Right lobe of liver (tissue), 6 donors: ENCODE measurements at regions not wholly inside any gene's neighbourhood (a gene's known extent, or its start where the extent isn't known, plus 50 kb on each side); places are given as distances from the start of the nearest gene placed in this dataset.

Experiments used
- ATAC-seq, 4 donors: fragments of 200-7000 bp; cut with Tn5 transposase; one replicate each; pipeline ENCODE4 v1.9.1; 2020; ENCODE audit warnings: mild to moderate bottlenecking in 4 of 4, moderate library complexity in 4 of 4
- DNase-seq, 3 donors: peaks; one replicate each; pipeline ENCODE4 v3.0.0-alpha.2; 2020
- H3K27ac ChIP-seq, 3 donors: fragments of 200-600 bp; one replicate each; pipeline ENCODE4 v1.8.0; 2022
- H3K27me3 ChIP-seq, 2 donors: fragments of 200-600 bp; one replicate each; pipeline ENCODE4 v1.8.0; 2022
- H3K36me3 ChIP-seq, 4 donors: fragments of 200-600 bp; sonication (generic) in 1 of 4; one replicate each; pipeline versions ENCODE4 v1.5.1 to v1.8.0; 2017 to 2022; ENCODE audit warnings: control low read depth in 1 of 4
- H3K4me1 ChIP-seq, 4 donors: fragments of 200-600 bp; sonication (generic) in 1 of 4; one replicate each; pipeline versions ENCODE4 v1.5.1 to v1.8.0; 2017 to 2022; ENCODE audit warnings: control low read depth in 1 of 4
- H3K4me3 ChIP-seq, 3 donors: fragments of 200-600 bp; one replicate each; pipeline ENCODE4 v1.8.0; 2022
- H3K9me3 ChIP-seq, 4 donors: fragments of 200-600 bp; sonication (generic) in 1 of 4; one replicate each; pipeline versions ENCODE4 v1.5.1 to v1.8.0; 2017 to 2022; ENCODE audit warnings: control low read depth in 1 of 4
- POLR2A ChIP-seq: fragments of 450-650 bp; IDR thresholded peaks from one replicate; pipeline ENCODE4 v1.6.1; 2017; ENCODE audit warnings: antibody characterized with exemption, mild to moderate bottlenecking
- WGBS: methylation state at CpG from one replicate; pipeline ENCODE4 v1.1.6; 2018; ENCODE audit warnings: low coverage, low lambda C conversion rate; ENCODE audit not compliant: insufficient coverage; ENCODE audit errors: missing lambda C conversion rate; 5-methylcytosine and 5-hydroxymethylcytosine counted together
- intact Hi-C, 2 donors: fragments of 100-400 bp; cut with DNase I; formaldehyde crosslinking; loops; one replicate each; pipeline versions ENCODE4 v1.11.2 to v1.14.1; 2022
- TF ChIP-seq, protein P1 (sequence below), 4 donors: fragments of 200-600 bp in 3 of 4; fragments of 450-650 bp in 1 of 4; IDR thresholded peaks; one replicate each; pipeline versions ENCODE4 v1.5.1 to v1.8.0; 2016 to 2022; ENCODE audit warnings: antibody characterized with exemption in 4 of 4, mild to moderate bottlenecking in 2 of 4
- donor health status: DM: no; HTN: yes; CAD: no.
- donor health status: DM: no; HTN: no; CAD: no.
- donor health status: DM: no; HTN: no; CAD: no.
- donor health status: DM: no; HTN: yes; CAD: no.
- donor health status: DM: no; HTN: yes; CAD: no.

DNA sequence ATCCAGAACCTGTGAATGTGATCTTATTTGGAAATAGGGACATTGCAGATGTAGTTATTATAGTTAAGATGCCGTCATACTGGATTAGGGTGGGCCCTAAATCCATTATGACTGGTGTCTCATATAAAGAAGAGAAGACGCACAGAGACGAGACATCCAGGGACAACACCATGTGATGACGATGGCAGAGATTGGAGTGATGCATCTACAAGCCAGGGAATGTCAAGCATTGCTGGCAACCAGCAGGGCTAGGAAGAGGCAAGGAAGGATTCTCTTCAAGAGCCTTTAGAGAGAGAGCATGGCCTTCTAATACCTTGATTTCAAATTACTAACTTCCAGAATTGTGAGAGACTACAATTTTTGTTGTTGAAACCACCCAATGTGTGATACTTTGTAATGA is 345.8 kb downstream of the PTEN start:
- WGBS = 88% methylated on average over 4 of the region's 4 CpGs
- H3K4me1 ChIP-seq = peaks cover 0 to 32% (median 5%) of the 10 kb centered on the region in 4 donors
- H3K27ac ChIP-seq = no peak overlapping the region
- H3K27me3 ChIP-seq = no peaks in the 10 kb centered on the region
- ATAC-seq = no peak
- no peak for TF ChIP-seq POLR2A
- TF ChIP-seq, protein P1, sequence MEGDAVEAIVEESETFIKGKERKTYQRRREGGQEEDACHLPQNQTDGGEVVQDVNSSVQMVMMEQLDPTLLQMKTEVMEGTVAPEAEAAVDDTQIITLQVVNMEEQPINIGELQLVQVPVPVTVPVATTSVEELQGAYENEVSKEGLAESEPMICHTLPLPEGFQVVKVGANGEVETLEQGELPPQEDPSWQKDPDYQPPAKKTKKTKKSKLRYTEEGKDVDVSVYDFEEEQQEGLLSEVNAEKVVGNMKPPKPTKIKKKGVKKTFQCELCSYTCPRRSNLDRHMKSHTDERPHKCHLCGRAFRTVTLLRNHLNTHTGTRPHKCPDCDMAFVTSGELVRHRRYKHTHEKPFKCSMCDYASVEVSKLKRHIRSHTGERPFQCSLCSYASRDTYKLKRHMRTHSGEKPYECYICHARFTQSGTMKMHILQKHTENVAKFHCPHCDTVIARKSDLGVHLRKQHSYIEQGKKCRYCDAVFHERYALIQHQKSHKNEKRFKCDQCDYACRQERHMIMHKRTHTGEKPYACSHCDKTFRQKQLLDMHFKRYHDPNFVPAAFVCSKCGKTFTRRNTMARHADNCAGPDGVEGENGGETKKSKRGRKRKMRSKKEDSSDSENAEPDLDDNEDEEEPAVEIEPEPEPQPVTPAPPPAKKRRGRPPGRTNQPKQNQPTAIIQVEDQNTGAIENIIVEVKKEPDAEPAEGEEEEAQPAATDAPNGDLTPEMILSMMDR (IDR thresholded peaks at IDR 0.05) = no peak
- H3K9me3 ChIP-seq = no peaks in the 10 kb centered on the region
- no peak overlapping the region for H3K4me3 ChIP-seq
- no peak for DNase-seq
- intact Hi-C loops = no loop called here
- no peaks in the 10 kb centered on the region for H3K36me3 ChIP-seq

DNA sequence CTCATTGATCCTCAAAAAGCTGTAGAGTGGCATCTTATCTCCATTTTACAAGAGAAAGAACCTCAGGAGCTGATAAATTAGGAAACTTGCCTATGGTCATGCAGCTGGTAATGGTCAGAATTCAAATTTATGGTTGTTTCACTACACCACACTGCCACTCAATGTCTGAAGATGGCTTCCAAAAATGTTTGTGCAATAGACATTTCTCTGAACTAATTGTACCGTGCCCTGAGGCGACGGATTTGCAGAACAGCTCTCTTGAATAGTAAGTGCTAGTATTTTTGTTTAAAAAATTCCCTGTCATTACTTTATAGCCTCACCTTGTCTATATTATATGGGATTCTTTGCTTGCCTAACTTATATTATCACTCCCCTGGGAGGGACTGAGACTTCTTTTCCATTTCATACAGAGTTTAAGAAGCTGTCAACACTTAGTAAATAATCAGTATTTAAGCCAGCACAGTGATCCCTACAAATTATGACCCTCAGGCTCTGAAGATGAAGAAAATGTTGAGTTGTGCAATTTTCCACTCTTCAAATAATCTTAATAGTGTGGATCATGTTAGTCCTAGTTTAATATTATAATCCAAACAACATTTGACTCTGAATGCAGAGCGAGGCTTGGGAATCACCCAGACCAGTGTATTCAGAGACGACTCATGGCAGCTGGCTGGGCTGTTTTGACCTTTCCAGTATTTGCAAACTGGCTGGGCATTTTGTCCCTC is 346.6 kb downstream of the PTEN start:
- H3K9me3 ChIP-seq = no peaks in the 10 kb centered on the region
- ATAC-seq (no peak), DNase-seq (no peak)
- no peak overlapping the region for H3K4me3 ChIP-seq
- no peaks in the 10 kb centered on the region for H3K27me3 ChIP-seq
- TF ChIP-seq, protein P1 (IDR thresholded peaks at IDR 0.05) = no peak
- TF ChIP-seq POLR2A = no peak
- WGBS = 86% methylated on average over 5 of the region's 5 CpGs
- peaks cover 0 to 29% (median 5%) of the 10 kb centered on the region in 4 donors for H3K4me1 ChIP-seq
- intact Hi-C loops = no loop called here
- no peaks in the 10 kb centered on the region for H3K36me3 ChIP-seq
- H3K27ac ChIP-seq = no peak overlapping the region

DNA sequence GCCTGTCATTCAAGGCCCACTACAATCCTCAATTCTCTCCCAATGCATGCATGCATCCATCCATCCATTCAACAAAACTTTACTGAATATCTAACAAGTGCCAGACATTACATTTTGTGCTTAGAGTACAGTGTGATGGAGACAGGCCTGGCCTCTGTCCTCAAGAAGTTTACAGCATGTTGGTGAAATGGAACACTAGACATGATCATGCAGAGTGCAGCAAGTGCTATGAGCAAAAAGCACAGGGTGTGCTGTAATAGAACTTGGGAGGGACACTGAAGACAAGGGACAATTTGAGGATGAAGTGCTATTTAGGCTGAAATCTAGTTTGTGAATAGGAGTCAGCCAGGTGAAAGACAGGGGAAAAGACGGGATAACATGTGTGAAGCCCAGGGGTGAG is 347.8 kb downstream of the PTEN start:
- Histone ChIP-seq H3K4me1 (peaks cover 0 to 17% (median 0%) of the 10 kb centered on the region in 4 donors), H3K36me3 (no peaks in the 10 kb centered on the region), H3K4me3 (no peak overlapping the region), H3K27ac (no peak overlapping the region), H3K9me3 (no peaks in the 10 kb centered on the region), H3K27me3 (no peaks in the 10 kb centered on the region)
- intact Hi-C loops = no loop called here
- DNase-seq = no peak
- no peak for ATAC-seq
- 88% methylated on average over 1 of the region's 1 CpG for WGBS
- TF ChIP-seq, protein P1 (IDR thresholded peaks at IDR 0.05) = no peak
- TF ChIP-seq POLR2A = no peak

DNA sequence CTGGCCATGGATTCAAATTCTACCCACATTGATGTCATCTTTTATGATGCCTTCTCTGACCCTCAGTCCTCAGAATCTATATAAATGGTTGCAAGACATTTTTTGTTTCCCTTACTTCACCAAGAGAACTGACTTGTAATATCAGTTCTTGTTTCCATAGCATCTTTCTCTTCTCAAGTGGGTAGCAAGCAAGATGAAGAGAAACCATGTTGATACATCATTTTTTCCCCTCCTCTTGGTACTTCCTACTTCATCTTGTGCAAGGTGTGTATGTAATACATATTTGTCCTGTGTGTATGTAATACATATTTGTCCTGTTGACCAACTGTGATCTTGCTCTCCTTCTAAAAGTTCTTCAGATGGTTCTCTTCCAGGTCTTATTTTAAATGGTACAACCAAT is 348.6 kb downstream of the PTEN start:
- no peak for ATAC-seq
- no peak for DNase-seq
- Histone ChIP-seq H3K9me3 (no peaks in the 10 kb centered on the region), H3K4me3 (no peak overlapping the region), H3K36me3 (no peaks in the 10 kb centered on the region), H3K27ac (no peak overlapping the region), H3K4me1 (peaks cover 0 to 8% (median 0%) of the 10 kb centered on the region in 4 donors), H3K27me3 (no peaks in the 10 kb centered on the region)
- intact Hi-C loops = no loop called here
- no peak for TF ChIP-seq POLR2A
- TF ChIP-seq, protein P1 (IDR thresholded peaks at IDR 0.05) = no peak
